ENCODE measurements at regions not wholly inside any gene's neighbourhood (a gene's known extent, or its start where the extent isn't known, plus 50 kb on each side); places are given as distances from the start of the nearest gene placed in this dataset.

GRCh38 chr19:31969016-31969415 is 376.4 kb upstream of the ZNF507 start:
- ATAC-seq = no peak
- TF ChIP-seq PPARA (CRISPR knock-in tag; IDR thresholded peaks at IDR 0.05; ENCODE audit: borderline replicate concordance) (no peak), TCF4 (CRISPR knock-in tag; IDR thresholded peaks at IDR 0.05; ENCODE audit: borderline replicate concordance) (no peak), CSRNP3 (CRISPR knock-in tag; IDR thresholded peaks at IDR 0.05) (no peak), ZFP30 (CRISPR knock-in tag; IDR thresholded peaks at IDR 0.05) (no peak), ZNF8 (CRISPR knock-in tag; IDR thresholded peaks at IDR 0.05) (no peak), TSHZ2 (CRISPR knock-in tag; IDR thresholded peaks at IDR 0.05) (no peak), ZC3H10 (CRISPR knock-in tag; IDR thresholded peaks at IDR 0.05) (no peak), CREB5 (CRISPR knock-in tag; IDR thresholded peaks at IDR 0.05; ENCODE audit: low read depth) (no peak), RARB (CRISPR knock-in tag; IDR thresholded peaks at IDR 0.05) (no peak), ZFP3 (CRISPR knock-in tag; IDR thresholded peaks at IDR 0.05) (no peak)

- no peak for TF ChIP-seq ZFP3 (CRISPR knock-in tag; IDR thresholded peaks at IDR 0.05)
- TF ChIP-seq ESRRG (CRISPR knock-in tag; IDR thresholded peaks at IDR 0.05) = no peak
- TF ChIP-seq TSHZ2 (CRISPR knock-in tag; IDR thresholded peaks at IDR 0.05) = no peak
- no peak for TF ChIP-seq RARB (CRISPR knock-in tag; IDR thresholded peaks at IDR 0.05)
- no peak for TF ChIP-seq ZC3H10 (CRISPR knock-in tag; IDR thresholded peaks at IDR 0.05)
- no peak for TF ChIP-seq BACH2 (CRISPR knock-in tag; IDR thresholded peaks at IDR 0.05; ENCODE audit: borderline replicate concordance)
- TF ChIP-seq ISL1 (CRISPR knock-in tag; IDR thresholded peaks at IDR 0.05) = no peak
- no peak for TF ChIP-seq PPARA (CRISPR knock-in tag; IDR thresholded peaks at IDR 0.05; ENCODE audit: borderline replicate concordance)
- no peak for TF ChIP-seq CSDC2 (CRISPR knock-in tag; IDR thresholded peaks at IDR 0.05)
- TF ChIP-seq ZNF70 (CRISPR knock-in tag; IDR thresholded peaks at IDR 0.05) = no peak
- no peak for TF ChIP-seq ARNTL (CRISPR knock-in tag; IDR thresholded peaks at IDR 0.05; ENCODE audit: borderline replicate concordance, low read depth)
- no peak for TF ChIP-seq ZNF565 (CRISPR knock-in tag; conservative IDR thresholded peaks at IDR 0.05; ENCODE audit: low read depth)
- TF ChIP-seq POU6F1 (CRISPR knock-in tag; IDR thresholded peaks at IDR 0.05; ENCODE audit: borderline replicate concordance, low read depth) = no peak
- no peak for TF ChIP-seq TCF4 (CRISPR knock-in tag; IDR thresholded peaks at IDR 0.05; ENCODE audit: borderline replicate concordance)
- ATAC-seq = no peak
Observed at GRCh38 chr19:31970027-31970461, 375.4 kb upstream of the ZNF507 start.

DNA sequence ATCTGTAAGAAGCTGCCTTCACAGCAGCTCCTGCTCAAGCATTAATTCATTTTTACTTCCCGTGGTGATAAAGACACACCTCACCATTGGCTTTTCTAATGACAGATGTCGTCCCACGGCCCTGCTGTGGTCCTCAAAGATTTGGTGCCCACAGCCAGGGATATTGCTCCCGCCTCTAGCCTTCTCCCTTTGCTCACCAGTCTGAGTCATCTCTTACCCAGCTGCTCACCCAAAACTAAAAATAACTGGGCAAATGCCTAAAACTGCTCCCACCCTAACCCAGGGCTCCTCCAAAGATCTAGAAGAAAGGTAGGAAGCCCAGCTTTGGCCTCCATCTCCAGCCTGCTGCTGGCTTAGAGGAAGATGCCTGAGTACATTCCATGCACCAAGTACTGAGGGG is 371.1 kb upstream of the ZNF507 start:
- ATAC-seq = no peak
- TF ChIP-seq POU6F1 (CRISPR knock-in tag; IDR thresholded peaks at IDR 0.05; ENCODE audit: borderline replicate concordance, low read depth) = no peak
- no peak for TF ChIP-seq ZC3H10 (CRISPR knock-in tag; IDR thresholded peaks at IDR 0.05)
- no peak for TF ChIP-seq BACH2 (CRISPR knock-in tag; IDR thresholded peaks at IDR 0.05; ENCODE audit: borderline replicate concordance)
- TF ChIP-seq ZFP3 (CRISPR knock-in tag; IDR thresholded peaks at IDR 0.05) = no peak
- TF ChIP-seq ISL1 (CRISPR knock-in tag; IDR thresholded peaks at IDR 0.05) = no peak
- TF ChIP-seq ARNTL (CRISPR knock-in tag; IDR thresholded peaks at IDR 0.05; ENCODE audit: borderline replicate concordance, low read depth) = no peak
- TF ChIP-seq RARB (CRISPR knock-in tag; IDR thresholded peaks at IDR 0.05) = no peak
- no peak for TF ChIP-seq OSR1 (CRISPR knock-in tag; IDR thresholded peaks at IDR 0.05)
- no peak for TF ChIP-seq ESRRG (CRISPR knock-in tag; IDR thresholded peaks at IDR 0.05)
